ENCODE measurements at regions not wholly inside any gene's neighbourhood (a gene's known extent, or its start where the extent isn't known, plus 50 kb on each side); places are given as distances from the start of the nearest gene placed in this dataset.

DNA sequence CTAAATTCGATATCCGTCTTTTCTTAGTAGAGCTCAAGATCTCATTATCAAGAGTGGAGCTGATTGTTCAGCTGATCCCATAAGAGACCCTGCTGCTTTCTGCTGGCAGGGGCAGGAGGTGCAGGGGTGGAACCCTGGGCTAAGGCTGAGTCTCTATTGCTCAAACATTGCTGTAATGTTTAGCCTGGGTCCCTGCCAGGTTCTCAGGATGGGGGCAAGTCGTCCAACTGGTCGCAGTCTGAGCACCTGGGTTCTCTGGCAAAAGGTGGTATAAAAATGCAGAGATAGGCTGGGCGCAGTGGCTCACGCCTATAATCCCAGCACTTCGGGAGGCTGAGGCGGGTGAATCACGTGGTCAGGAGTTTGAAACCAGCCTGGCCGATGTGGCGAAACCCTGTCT, 62.0 kb upstream of the NRBF2 start:
- TF ChIP-seq, protein P1, sequence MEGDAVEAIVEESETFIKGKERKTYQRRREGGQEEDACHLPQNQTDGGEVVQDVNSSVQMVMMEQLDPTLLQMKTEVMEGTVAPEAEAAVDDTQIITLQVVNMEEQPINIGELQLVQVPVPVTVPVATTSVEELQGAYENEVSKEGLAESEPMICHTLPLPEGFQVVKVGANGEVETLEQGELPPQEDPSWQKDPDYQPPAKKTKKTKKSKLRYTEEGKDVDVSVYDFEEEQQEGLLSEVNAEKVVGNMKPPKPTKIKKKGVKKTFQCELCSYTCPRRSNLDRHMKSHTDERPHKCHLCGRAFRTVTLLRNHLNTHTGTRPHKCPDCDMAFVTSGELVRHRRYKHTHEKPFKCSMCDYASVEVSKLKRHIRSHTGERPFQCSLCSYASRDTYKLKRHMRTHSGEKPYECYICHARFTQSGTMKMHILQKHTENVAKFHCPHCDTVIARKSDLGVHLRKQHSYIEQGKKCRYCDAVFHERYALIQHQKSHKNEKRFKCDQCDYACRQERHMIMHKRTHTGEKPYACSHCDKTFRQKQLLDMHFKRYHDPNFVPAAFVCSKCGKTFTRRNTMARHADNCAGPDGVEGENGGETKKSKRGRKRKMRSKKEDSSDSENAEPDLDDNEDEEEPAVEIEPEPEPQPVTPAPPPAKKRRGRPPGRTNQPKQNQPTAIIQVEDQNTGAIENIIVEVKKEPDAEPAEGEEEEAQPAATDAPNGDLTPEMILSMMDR (IDR thresholded peaks at IDR 0.05) = no peak
- no peak for TF ChIP-seq POLR2A (IDR thresholded peaks at IDR 0.05)

Data from adrenal gland (tissue), 5 donors.